HL-60 (cell line): ENCODE measurements at regions not wholly inside any gene's neighbourhood (a gene's known extent, or its start where the extent isn't known, plus 50 kb on each side); places are given as distances from the start of the nearest gene placed in this dataset.

ENCODE experiments used
- DNase-seq, 2 experiments: peaks; one replicate each; pipeline ENCODE4 v3.0.0-alpha.2; 2010 to 2020; ENCODE audit warnings: low read depth in 1 of 2, low spot score in 1 of 2
- H3K27ac ChIP-seq: fragments of 250-450 bp; sonication (Bioruptor Pico); replicated peaks from 2 replicates; pipeline ENCODE4 v1.5.1; 2020; ENCODE audit warnings: mild to moderate bottlenecking, moderate library complexity
- H3K27me3 ChIP-seq: fragments of 250-450 bp; sonication (Bioruptor Pico); 2 replicates; pipeline ENCODE4 v1.5.1; 2021; ENCODE audit warnings: mild to moderate bottlenecking, moderate library complexity; ENCODE audit not compliant: insufficient read depth, poor library complexity, severe bottlenecking
- H3K4me3 ChIP-seq: replicated peaks from 2 replicates; pipeline ENCODE4 v1.5.1; 2011; ENCODE audit warnings: mild to moderate bottlenecking, control low read depth, low read length; ENCODE audit not compliant: insufficient read depth
- GABPA ChIP-seq: IDR thresholded peaks from 2 replicates; pipeline ENCODE4 v1.6.1; 2012; ENCODE audit warnings: low read depth
- POLR2AphosphoS5 ChIP-seq: IDR thresholded peaks from 2 replicates; pipeline ENCODE4 v1.6.1; 2012; ENCODE audit warnings: low read depth
- SPI1 ChIP-seq: IDR thresholded peaks from 2 replicates; pipeline ENCODE4 v1.6.1; 2012; ENCODE audit warnings: low read depth, mild to moderate bottlenecking, borderline replicate concordance
- TF ChIP-seq, protein P1 (sequence below): IDR thresholded peaks from 2 replicates; pipeline ENCODE4 v1.6.1; 2012; ENCODE audit warnings: low read depth; ENCODE audit not compliant: insufficient replicate concordance
- TF ChIP-seq, protein P2 (sequence below): IDR thresholded peaks from one replicate; pipeline ENCODE4 v1.5.1; 2011; ENCODE audit warnings: low read length, control low read depth, inconsistent platforms; ENCODE audit not compliant: insufficient read depth

DNA sequence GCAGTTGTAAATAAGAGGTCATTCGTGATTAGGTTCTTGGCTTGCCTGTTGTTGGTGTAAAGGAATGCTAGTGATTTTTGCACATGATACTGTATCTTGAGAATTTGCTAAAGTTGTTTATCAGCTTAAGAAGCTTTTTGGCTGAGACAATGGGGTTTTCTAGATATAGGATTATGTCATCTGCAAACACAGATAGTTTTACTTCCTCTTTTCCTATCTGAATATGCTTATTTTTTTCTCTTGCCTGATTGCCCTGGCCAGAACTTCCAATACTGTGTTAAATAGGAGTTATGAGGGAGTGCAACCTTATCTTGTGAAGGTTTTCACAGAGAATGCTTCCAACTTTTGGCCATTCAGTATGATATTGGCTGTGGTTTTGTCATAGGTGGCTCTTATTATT lies 576.1 kb upstream of the RGS18 start:
- no peaks in the 10 kb centered on the region for H3K27me3 ChIP-seq
- no peak overlapping the region for H3K27ac ChIP-seq
- TF ChIP-seq, protein P1, sequence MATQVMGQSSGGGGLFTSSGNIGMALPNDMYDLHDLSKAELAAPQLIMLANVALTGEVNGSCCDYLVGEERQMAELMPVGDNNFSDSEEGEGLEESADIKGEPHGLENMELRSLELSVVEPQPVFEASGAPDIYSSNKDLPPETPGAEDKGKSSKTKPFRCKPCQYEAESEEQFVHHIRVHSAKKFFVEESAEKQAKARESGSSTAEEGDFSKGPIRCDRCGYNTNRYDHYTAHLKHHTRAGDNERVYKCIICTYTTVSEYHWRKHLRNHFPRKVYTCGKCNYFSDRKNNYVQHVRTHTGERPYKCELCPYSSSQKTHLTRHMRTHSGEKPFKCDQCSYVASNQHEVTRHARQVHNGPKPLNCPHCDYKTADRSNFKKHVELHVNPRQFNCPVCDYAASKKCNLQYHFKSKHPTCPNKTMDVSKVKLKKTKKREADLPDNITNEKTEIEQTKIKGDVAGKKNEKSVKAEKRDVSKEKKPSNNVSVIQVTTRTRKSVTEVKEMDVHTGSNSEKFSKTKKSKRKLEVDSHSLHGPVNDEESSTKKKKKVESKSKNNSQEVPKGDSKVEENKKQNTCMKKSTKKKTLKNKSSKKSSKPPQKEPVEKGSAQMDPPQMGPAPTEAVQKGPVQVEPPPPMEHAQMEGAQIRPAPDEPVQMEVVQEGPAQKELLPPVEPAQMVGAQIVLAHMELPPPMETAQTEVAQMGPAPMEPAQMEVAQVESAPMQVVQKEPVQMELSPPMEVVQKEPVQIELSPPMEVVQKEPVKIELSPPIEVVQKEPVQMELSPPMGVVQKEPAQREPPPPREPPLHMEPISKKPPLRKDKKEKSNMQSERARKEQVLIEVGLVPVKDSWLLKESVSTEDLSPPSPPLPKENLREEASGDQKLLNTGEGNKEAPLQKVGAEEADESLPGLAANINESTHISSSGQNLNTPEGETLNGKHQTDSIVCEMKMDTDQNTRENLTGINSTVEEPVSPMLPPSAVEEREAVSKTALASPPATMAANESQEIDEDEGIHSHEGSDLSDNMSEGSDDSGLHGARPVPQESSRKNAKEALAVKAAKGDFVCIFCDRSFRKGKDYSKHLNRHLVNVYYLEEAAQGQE = no peak
- no peak for TF ChIP-seq SPI1
- no peak for TF ChIP-seq POLR2AphosphoS5
- TF ChIP-seq, protein P2, sequence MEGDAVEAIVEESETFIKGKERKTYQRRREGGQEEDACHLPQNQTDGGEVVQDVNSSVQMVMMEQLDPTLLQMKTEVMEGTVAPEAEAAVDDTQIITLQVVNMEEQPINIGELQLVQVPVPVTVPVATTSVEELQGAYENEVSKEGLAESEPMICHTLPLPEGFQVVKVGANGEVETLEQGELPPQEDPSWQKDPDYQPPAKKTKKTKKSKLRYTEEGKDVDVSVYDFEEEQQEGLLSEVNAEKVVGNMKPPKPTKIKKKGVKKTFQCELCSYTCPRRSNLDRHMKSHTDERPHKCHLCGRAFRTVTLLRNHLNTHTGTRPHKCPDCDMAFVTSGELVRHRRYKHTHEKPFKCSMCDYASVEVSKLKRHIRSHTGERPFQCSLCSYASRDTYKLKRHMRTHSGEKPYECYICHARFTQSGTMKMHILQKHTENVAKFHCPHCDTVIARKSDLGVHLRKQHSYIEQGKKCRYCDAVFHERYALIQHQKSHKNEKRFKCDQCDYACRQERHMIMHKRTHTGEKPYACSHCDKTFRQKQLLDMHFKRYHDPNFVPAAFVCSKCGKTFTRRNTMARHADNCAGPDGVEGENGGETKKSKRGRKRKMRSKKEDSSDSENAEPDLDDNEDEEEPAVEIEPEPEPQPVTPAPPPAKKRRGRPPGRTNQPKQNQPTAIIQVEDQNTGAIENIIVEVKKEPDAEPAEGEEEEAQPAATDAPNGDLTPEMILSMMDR = no peak
- TF ChIP-seq GABPA = no peak
- H3K4me3 ChIP-seq = no peak overlapping the region
- DNase-seq = no peak

DNA sequence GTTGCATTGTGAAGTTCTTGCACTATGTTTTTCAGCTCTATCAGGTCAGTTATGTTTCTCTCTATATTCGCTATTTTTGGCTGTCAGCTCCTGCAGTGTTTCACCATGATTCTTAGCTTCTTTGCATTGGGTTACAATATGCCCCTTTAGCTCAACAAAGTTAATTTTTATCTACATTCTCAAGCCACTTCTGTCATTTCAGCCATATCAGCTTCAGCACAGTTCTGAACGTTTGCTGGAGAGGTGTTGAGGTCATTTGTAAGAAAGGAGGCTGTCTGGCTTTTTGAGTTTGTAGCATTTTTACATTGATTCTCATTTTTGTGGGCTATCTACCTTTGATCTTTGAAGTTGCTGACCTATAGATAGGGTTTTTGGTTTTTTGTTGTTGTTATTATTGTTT lies 573.2 kb upstream of the RGS18 start:
- H3K27me3 ChIP-seq = no peaks in the 10 kb centered on the region
- H3K27ac ChIP-seq = no peak overlapping the region
- TF ChIP-seq, protein P2 = no peak
- no peak for TF ChIP-seq GABPA
- TF ChIP-seq, protein P1 = no peak
- TF ChIP-seq POLR2AphosphoS5 = no peak
- TF ChIP-seq SPI1 = no peak
- no peak for DNase-seq
- H3K4me3 ChIP-seq = no peak overlapping the region

DNA sequence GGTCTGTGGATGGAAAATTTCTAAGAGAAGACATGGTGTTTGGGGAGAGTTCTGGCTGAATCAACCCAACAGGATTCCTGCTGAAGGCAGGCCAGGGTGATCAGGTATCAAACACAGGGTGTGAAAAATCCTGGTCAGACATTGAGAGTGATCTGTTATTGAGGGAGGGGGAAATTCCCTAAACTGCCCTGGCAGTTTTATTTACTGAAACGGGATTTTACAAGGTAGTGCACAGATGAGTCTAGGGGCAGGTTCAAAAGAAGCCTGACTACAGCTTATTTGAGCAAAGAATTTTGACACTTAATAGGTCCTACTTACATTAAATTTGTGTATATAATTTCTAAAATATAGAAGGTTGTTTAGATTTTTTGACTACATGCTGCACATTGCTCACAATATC lies 569.4 kb upstream of the RGS18 start:
- Histone ChIP-seq H3K27ac (no peak overlapping the region), H3K27me3 (no peaks in the 10 kb centered on the region), H3K4me3 (no peak overlapping the region)
- TF ChIP-seq SPI1 (no peak), GABPA (no peak), POLR2AphosphoS5 (no peak)
- TF ChIP-seq, protein P2 = no peak
- TF ChIP-seq, protein P1 = no peak
- no peak for DNase-seq
